KMS-11 (cell line): ENCODE measurements at regions not wholly inside any gene's neighbourhood (a gene's known extent, or its start where the extent isn't known, plus 50 kb on each side); places are given as distances from the start of the nearest gene placed in this dataset.

Experiments used
- H2AFZ ChIP-seq: fragments of 200-600 bp; sonication (generic); 2 replicates; pipeline ENCODE4 v1.6.1; 2016; ENCODE audit warnings: antibody characterized with exemption, mixed run types, low read depth
- H3K27ac ChIP-seq: fragments of 200-600 bp; sonication (generic); 2 replicates; pipeline ENCODE4 v1.6.1; 2016; ENCODE audit warnings: mild to moderate bottlenecking, mixed run types
- H3K27me3 ChIP-seq: fragments of 200-600 bp; sonication (generic); 2 replicates; pipeline ENCODE4 v1.6.1; 2017; ENCODE audit warnings: mild to moderate bottlenecking, low read depth, mixed run types, moderate library complexity; ENCODE audit not compliant: insufficient read depth
- H3K36me3 ChIP-seq: fragments of 200-600 bp; sonication (generic); 2 replicates; pipeline ENCODE4 v1.6.1; 2017; ENCODE audit warnings: mild to moderate bottlenecking, mixed run types; ENCODE audit not compliant: insufficient read depth
- H3K4me1 ChIP-seq: fragments of 200-600 bp; sonication (generic); 2 replicates; pipeline ENCODE4 v1.6.1; 2016; ENCODE audit warnings: mild to moderate bottlenecking, low read depth, mixed run types; ENCODE audit not compliant: poor library complexity, severe bottlenecking
- H3K4me2 ChIP-seq: fragments of 200-600 bp; sonication (generic); 2 replicates; pipeline ENCODE4 v1.7.0; 2016; ENCODE audit warnings: mild to moderate bottlenecking, mixed run types
- H3K4me3 ChIP-seq: fragments of 200-600 bp; sonication (generic); IDR thresholded peaks from 2 replicates; pipeline ENCODE4 v1.6.1; 2017; ENCODE audit warnings: low read depth, low read length, mixed read lengths; ENCODE audit not compliant: insufficient read depth
- H3K79me2 ChIP-seq: fragments of 200-600 bp; sonication (generic); 2 replicates; pipeline ENCODE4 v1.6.1; 2016; ENCODE audit warnings: low read depth, mixed run types; ENCODE audit not compliant: insufficient read depth
- H3K9ac ChIP-seq: fragments of 200-600 bp; sonication (generic); 2 replicates; pipeline ENCODE4 v1.6.1; 2016; ENCODE audit warnings: mild to moderate bottlenecking, mixed run types
- H4K20me1 ChIP-seq: fragments of 200-600 bp; sonication (generic); 2 replicates; pipeline ENCODE4 v1.6.1; 2016; ENCODE audit warnings: mild to moderate bottlenecking, mixed run types; ENCODE audit not compliant: insufficient read depth
- TF ChIP-seq, protein P1 (sequence below): fragments of 200-600 bp; sonication (generic); conservative IDR thresholded peaks from 2 replicates; pipeline ENCODE4 v1.6.1; 2017; ENCODE audit warnings: low read depth, mild to moderate bottlenecking, antibody characterized with exemption, low read length, moderate library complexity, mixed read lengths

DNA sequence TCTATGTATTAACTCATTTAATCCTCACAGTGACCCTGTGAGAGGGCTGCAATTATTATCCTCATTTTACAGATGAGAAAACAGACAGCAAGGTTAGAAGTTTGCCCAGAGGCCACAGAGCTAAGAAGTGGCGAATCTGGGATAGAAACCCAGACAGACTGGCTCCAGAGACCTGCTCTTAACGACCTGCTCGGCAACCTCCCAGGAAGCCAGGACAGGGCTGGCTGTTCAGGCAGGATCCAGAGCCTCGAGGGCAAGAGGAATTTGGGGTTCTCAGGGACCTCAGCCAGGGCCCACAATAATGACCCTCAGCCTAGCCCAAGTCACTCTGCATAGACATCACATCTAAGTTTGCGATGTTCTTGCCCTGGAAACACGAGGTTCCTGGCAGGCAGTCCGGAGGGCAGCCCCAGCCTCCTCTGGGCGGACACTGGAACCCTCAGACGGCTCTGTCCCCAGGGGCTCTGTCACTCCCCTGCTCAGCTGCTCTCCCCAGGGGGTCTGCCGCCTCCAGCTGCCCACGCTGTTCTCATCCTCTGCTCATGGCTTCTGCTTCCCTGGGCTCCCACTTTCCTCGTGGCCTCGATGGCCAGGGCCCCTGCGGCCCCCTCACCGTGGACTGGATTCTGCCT is 138.5 kb upstream of the ERCC6L2 start:
- Histone ChIP-seq H3K27ac (no peak overlapping the region), H3K4me1 (no peaks in the 10 kb centered on the region), H4K20me1 (no peaks in the 10 kb centered on the region), H3K4me3 (no peak overlapping the region), H3K36me3 (no peaks in the 10 kb centered on the region), H3K9ac (no peak overlapping the region), H2AFZ (no peak overlapping the region), H3K79me2 (no peaks in the 10 kb centered on the region), H3K4me2 (no peak overlapping the region), H3K27me3 (no peaks in the 10 kb centered on the region)
- TF ChIP-seq, protein P1, sequence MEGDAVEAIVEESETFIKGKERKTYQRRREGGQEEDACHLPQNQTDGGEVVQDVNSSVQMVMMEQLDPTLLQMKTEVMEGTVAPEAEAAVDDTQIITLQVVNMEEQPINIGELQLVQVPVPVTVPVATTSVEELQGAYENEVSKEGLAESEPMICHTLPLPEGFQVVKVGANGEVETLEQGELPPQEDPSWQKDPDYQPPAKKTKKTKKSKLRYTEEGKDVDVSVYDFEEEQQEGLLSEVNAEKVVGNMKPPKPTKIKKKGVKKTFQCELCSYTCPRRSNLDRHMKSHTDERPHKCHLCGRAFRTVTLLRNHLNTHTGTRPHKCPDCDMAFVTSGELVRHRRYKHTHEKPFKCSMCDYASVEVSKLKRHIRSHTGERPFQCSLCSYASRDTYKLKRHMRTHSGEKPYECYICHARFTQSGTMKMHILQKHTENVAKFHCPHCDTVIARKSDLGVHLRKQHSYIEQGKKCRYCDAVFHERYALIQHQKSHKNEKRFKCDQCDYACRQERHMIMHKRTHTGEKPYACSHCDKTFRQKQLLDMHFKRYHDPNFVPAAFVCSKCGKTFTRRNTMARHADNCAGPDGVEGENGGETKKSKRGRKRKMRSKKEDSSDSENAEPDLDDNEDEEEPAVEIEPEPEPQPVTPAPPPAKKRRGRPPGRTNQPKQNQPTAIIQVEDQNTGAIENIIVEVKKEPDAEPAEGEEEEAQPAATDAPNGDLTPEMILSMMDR = no peak

DNA sequence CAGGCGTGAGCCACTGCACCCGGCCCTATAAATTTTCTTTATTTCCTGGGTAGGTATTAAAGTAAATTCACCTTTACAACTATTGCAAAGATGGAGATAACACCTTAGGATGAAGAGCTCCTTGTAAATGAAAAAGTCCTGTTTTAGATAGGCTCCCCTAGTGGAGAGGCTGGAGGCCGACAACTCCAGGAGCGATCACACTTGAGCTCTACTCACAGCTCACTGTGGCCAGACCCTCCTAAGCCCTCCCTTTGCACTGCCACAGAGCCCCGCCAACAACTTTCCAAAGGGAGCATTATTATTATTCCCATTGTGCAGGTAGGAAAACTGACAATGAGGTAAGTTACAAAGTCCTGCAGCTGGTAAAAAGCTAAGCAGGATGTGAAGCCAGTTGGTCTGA is 139.1 kb upstream of the ERCC6L2 start:
- H3K36me3 ChIP-seq = no peaks in the 10 kb centered on the region
- no peak overlapping the region for H2AFZ ChIP-seq
- no peak overlapping the region for H3K4me3 ChIP-seq
- H3K27ac ChIP-seq = no peak overlapping the region
- H3K79me2 ChIP-seq = no peaks in the 10 kb centered on the region
- no peaks in the 10 kb centered on the region for H4K20me1 ChIP-seq
- no peak overlapping the region for H3K9ac ChIP-seq
- no peak overlapping the region for H3K4me2 ChIP-seq
- no peaks in the 10 kb centered on the region for H3K4me1 ChIP-seq
- TF ChIP-seq, protein P1 = peak; percentile 36
- H3K27me3 ChIP-seq = no peaks in the 10 kb centered on the region

DNA sequence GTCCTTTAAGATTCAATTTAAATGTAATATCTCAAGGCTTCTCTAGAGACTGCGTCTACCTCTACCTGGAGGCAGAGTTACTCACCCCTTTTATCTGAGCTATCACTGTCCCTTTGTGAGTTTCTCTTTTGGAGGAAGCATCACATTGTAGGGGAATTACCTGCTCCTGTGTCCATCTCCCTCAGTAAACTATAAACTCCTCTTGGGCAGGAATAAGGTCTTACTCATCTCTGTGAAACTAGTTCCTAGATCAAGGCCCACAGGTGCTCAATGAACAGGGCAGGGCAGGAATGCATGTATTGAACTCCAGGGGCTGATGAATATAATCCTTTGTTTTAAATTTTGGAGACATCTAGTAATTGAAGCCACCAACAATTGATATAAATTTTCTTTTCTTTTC is 139.8 kb upstream of the ERCC6L2 start:
- TF ChIP-seq, protein P1 = no peak
- no peak overlapping the region for H3K9ac ChIP-seq
- no peak overlapping the region for H2AFZ ChIP-seq
- H3K4me1 ChIP-seq = no peaks in the 10 kb centered on the region
- H4K20me1 ChIP-seq = no peaks in the 10 kb centered on the region
- no peak overlapping the region for H3K27ac ChIP-seq
- no peaks in the 10 kb centered on the region for H3K27me3 ChIP-seq
- H3K4me3 ChIP-seq = no peak overlapping the region
- H3K79me2 ChIP-seq = no peaks in the 10 kb centered on the region
- no peaks in the 10 kb centered on the region for H3K36me3 ChIP-seq
- no peak overlapping the region for H3K4me2 ChIP-seq

DNA sequence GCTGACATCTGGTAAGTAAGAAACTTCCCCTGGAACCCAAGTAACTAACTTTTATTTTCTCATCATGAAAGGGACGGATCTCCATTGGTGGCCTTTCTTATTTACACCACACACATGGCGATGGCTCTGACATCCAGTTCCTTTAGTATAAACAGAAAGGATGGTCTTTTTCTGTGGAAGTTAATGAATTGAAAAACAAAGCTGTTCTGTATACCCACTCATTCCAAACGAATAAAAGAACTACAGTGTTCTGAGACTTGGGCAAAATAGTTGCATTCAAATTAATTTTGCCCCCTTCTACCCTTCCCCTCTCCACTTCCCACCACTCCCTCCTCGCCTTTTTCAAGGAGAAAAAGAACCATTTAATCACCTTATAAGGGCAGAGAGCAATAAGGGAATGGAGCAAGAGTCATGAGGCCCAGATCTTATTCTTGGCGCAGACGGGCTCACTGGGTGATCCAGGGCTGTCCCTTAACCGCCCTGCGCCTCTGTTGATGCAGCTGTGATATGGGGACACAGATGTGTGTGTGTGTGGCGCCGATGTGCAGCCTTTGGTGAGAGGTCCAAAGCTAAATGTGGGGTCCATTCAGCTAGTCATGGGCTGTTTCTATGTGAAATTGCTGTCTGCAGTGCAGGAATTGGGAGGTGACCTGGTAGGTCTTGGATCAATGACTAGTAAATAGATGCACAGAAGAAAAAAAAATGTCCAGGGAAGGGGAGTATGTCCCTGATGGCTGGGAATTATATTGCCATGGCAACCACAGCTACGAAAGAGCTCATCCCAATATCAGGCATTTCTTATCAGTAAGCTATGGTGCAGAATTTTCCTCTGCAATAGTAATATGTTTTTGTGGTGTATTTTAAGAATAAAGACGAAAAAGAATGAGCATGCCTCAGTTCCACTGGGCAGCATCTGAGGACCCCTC is 141.5 kb upstream of the ERCC6L2 start:
- no peaks in the 10 kb centered on the region for H3K4me1 ChIP-seq
- H3K27me3 ChIP-seq = no peaks in the 10 kb centered on the region
- no peak overlapping the region for H2AFZ ChIP-seq
- no peaks in the 10 kb centered on the region for H4K20me1 ChIP-seq
- H3K4me2 ChIP-seq = no peak overlapping the region
- H3K4me3 ChIP-seq = no peak overlapping the region
- H3K79me2 ChIP-seq = no peaks in the 10 kb centered on the region
- TF ChIP-seq, protein P1 = no peak
- no peak overlapping the region for H3K9ac ChIP-seq
- H3K27ac ChIP-seq = no peak overlapping the region
- H3K36me3 ChIP-seq = no peaks in the 10 kb centered on the region
